ENCODE measurements at regions not wholly inside any gene's neighbourhood (a gene's known extent, or its start where the extent isn't known, plus 50 kb on each side); places are given as distances from the start of the nearest gene placed in this dataset.

DNA sequence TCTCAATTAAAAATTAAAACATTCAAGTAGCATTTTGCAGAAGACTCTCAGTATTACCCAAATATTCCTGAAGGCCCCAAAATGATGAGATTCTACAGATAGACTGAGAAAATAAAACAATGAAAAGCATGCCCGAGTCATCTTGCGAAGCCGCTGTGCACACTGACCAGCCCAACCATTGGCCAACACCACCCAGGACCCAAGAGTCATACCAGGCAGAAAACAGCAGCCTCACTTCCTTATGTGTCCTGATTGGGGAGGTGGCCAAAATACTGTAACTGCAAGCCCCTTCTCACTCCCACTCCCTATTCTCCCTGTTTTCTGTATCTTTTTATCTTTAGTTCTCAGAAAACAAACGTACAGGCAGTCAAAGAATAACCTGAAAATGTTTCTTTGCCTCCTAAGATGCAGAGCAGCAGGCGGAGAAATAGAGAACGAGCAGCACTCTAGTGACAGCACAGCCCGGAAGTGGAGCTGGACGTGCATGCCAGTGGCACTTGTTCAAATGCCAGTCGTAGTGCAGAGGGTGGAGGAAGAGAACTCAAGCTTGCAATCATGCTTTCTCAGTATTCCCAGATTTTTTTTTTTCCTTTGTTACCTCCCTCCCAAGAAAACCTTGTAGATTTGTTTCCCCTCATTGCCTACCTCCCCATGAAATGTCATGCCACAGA is 182.3 kb upstream of the SOX9 start:
- no peak for DNase-seq (ENCODE audit: low read depth, low spot score)

DNA sequence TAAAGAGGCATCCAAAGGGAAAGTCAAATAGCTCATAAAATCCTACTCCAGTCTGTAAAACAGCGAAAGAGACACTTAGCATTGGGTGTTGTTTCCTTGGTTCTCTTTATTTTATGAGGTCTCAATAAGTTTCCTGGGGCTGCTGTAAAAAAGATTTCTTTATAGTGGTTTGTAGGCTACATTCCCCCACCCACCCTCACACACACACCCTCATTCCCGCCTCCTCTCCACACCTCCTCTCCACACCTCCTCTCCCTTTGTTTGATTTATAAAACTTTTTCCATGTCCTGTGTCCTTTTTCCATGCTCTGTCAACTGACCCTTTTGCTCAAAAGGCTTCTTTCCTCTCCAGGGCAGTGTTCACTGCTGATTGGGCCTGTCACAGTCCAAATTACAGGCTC is 178.9 kb upstream of the SOX9 start:
- DNase-seq (ENCODE audit: low read depth, low spot score), result no peak

DNA sequence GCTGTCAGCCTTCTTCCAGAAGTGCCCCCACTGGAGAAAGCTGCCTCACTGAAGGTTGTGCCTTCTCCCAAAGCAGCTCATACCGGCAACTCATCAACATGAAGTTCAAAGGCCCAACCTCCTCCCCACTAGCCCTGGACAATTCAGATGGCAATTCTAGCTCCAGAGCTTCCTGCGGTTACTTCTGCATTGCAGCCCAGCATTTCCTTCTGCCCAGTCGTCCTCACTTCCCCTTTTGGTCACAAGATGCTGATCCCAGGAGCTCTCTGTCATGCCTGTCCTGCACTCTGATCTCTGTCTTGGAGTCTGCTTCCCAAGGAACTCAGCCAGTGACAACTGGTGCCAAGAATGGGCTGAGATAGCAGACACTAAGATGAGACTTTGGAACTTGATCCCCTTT is 178.2 kb upstream of the SOX9 start:
- no peak for DNase-seq (ENCODE audit: low read depth, low spot score)

DNA sequence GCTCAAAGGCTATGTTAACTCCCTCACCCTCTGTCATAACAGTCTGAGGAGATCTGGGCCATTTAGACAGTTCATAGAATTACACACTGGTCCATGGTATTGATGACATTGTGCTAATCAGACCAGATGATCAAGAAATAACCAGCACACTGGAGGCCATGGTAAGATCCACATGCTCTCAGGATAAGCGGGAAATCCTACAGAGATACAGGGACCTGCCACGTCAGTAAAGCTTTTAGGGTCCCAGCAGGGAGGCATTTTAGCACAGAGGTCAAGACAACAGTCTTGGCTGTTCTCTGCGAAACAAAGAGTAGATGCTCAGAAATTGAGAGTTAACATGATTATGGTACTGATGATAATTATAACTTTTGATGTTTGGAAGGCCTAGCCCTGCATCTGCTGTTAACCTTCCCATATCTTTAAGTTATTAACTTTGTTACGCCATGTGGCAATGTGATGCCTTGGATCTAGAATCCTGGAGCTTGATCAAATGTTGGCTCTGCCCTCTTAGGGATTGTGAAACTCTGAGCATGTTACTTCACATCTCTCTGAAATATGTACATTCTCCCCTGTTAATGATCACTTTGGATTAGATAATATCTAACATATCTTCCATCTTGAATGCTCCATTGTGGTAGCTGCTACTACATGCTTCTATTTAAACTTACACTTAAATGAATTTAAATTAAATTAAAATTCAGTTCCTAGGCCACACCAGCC is 172.0 kb upstream of the SOX9 start:
- DNase-seq (ENCODE audit: low read depth, low spot score), result no peak

DNA sequence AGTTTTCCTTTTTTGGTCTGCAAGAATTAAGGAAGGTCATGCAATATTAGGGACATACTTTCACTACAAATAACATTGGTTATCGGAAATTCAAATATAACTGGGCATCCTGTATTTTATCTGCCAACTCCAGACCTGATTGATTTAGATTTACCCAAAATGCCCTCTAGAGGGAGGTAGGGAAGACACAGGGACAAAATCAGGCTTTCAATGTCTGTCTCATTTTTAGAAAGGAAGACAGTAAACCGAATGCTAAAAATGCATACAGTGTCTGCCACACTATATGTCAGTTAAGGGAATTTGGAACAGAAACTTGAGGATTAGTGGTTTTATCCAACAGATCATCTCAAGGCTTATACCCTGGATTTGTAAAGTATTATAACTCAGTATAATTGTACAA is 161.7 kb upstream of the SOX9 start:
- DNase-seq (ENCODE audit: low read depth, low spot score), result no peak

DNA sequence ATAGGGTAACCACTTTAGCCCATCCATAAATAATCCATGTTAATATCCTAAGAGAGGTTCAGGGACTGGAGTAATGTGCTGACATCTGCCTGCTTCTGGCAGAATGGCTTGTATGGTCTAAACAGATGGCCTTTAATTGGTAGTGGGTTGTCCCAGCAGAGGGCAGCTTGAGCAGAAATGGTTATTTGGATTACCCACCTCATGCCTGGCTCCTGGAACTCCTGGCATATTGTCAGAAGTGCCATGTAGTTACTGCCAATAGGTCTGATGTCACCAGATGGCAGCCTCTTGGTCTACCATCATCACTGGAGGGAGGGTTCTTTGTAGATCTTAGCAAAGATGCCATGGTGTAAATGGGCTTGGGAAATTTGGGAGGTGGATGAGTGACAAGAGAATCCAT is 157.5 kb upstream of the SOX9 start:
- no peak for DNase-seq (ENCODE audit: low read depth, low spot score)

DNA sequence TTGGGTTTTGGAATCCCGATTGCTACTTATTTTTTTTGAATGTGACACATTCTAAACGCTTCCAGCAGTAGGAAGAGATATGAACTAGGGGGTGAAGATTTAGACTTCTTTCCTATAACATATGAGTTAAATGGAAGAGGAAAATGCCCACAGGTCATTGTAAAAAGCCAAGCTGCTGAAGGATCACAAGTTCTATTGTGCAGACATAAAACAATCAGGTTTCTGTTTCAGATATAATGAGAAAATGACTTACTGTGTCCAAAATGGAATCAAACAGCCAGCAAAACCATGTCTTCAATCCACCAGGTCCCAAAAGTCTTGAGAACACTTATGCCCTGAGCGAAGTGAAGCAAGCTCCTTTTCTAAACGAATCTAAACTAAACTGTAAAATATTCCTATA is 157.0 kb upstream of the SOX9 start:
- no peak for DNase-seq (ENCODE audit: low read depth, low spot score)

DNA sequence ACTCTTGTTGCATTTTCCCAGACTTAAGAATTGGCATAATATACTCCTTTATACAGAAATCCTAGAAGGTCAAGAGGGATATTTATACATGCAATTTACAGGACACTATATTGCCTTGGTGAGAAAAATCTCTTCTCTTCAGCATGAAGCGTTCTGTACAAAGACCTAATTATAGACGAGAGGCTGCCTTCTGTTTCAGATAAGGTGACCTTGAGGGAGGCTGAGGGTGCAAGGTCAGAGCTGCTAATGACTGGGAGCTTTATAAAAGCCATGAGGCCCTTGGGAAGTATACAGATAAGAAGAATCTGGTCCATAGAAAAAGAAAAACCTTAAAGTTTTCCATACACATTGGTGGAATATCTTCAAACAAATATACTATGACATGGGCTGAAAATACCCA is 156.3 kb upstream of the SOX9 start:
- no peak for DNase-seq (ENCODE audit: low read depth, low spot score)

DNA sequence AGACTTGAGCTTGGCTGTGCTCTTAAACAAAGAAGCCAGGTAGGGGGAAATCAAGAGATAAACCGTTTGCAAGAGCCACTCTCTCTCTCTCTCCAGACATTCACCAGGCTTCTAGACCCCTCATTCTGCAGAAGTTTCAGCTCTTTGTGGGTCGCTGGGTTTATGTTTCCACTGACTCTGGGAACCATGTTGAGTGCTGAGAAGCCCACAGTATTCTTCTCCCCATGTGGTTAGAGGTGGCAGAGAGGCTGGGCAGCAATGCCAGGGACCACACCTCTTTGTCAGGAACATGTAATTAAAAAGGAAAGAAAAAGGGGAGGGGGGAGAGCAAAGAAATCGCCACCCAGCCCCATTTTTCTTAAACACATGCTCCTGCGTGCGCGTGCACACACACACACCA is 154.8 kb upstream of the SOX9 start:
- DNase-seq (ENCODE audit: low read depth, low spot score), result no peak

DNA sequence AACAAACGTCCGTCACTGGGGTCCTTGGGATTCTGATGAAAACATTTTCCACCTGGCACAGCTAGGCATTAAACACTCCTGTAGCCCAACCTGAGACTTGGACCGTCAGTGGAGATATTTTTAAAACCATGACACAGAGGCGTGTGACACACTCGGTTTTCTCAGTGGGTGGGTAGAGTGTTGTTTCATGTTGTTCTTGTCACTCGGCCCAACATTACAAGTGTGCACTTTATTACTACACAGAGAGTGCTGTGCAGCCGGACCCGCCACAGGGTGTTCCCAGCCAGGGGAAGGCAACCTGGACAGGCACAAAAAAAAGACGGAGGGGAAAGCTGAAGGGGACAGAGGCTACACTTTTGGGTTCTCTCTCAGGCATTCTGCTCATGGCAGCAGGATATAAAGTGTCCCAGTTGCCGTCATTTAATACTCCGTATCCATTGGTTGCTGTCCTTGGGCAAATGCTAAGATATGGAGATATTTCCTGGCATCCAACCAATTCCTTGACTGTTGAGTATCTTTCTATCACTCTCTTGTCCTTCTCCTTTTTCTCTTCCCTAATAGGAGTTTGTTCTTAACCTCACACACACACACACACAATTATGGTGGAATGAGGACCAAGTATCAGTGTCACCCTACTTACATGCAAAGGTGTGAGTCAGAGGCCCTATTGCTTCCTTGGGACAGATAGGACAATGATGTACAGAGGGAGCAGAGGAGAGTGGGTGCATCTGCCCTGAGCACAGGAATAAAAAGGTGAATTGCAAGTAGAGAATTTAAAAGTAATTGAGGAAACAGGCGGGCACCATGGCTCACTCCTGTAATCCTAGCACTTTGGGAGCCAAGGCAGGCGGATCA is 154.1 kb upstream of the SOX9 start:
- no peak for DNase-seq (ENCODE audit: low read depth, low spot score)

DNA sequence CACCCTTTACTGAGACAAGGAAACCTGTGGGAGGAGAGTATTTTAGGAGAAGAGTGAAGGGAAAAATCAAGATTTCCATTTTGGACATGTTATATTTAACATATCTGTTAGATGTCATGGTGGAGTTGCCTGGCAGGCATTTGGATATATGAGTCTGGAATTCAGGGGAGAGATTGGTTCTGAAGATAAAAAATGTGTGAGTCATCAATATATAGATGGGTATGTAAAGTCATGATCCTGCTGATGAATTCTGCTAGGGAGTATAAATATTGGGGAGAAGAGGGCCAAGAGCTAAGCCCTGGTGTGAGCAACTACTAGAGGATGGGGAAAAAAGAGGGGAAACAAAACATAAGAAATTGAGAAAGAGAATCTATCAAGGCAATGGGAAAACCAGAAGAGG is 151.3 kb upstream of the SOX9 start:
- no peak for DNase-seq (ENCODE audit: low read depth, low spot score)

DNA sequence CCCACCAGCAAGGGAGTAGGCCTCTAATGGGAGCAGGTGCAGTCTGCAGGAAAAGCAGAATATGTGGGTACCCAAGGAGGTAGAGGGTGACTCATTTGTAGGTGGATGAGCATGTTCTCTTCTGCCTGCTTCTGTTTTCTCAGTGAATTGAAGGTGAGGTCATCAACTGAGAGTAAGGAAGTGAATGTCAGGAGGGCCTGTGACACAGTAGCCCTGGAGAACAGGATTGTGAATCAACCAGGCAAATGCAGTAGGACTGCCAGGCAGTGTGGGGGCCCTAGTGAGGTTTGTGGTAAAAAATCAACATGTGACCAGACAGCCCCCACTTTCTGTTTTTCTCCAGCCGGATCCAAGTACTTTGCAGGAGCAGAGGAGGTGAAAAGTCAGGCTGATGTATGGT is 150.5 kb upstream of the SOX9 start:
- DNase-seq (ENCODE audit: low read depth, low spot score), result no peak

DNA sequence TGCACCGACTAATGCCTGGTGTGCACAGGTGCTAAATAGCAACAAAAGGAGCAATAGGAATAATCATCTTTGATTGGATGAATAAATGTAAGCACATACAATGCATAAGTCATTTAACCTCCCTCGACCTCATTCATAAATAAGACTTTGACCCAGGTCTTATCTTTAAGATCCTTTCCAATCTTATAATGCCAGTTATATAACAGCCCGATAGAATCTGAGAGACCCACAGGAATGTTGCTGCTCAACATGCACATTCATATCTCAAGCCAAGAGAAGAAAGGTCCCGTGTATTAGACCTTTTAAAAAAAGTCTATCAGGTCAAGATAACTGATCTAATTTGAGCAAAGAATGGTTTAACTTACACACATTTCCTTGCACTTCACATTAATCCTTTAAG is 146.8 kb upstream of the SOX9 start:
- no peak for DNase-seq (ENCODE audit: low read depth, low spot score)

DNA sequence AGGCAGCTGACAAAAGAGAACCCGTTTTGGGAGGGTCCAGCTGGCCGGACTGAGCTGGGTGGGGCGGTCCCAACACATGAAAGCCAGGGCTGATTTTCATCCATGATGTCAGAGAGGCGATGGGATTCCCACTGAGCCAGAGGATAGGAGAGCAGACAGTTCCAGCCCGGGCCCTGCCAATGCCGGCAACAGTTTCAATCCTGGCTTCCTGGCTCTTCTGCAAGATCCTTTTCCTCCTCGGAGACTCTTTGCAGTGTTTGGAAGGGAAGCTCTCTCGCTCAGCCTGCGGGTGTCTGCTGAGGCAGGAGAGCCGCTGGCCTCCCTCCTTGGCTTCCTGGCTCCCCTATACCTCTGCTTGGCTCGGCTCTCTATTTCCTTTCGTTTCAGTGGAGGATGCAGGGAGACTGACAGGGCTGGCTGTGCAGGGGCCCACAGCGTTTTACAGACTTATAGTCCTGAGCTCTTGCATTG is 145.5 kb upstream of the SOX9 start:
- DNase-seq (ENCODE audit: low read depth, low spot score), result peak; percentile 34

DNA sequence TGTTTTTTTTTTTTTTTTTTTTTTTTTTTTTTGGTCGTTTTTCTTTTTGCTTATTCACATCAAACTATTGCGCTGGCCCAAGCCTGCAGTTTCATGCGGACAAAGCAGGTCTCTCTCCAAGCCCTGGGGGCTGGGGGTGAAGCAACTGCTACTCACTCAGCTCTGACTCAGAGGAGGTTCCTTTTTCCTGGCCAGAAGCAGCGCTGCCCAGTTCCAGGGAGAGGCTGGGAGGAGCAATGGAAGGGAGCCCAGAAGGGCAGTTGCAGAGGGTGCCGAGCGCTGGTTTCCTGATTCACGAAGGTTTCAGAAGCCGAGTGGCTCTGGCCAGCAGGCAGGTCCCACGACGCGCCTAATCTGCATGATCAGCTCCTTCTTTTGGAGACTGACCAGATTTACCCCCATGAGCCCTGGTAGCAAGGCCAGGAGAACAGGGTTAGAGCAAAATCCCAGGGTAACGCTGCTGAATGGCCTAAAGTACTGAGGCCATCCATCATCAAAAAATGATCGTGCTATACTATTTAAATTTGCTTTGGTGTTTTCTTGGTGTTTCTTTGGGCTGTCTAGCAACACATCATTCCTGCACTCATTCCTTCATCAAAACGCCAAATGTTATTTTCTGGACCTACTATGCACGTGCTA is 144.7 kb upstream of the SOX9 start:
- DNase-seq (ENCODE audit: low read depth, low spot score), result peak; percentile 81

DNA sequence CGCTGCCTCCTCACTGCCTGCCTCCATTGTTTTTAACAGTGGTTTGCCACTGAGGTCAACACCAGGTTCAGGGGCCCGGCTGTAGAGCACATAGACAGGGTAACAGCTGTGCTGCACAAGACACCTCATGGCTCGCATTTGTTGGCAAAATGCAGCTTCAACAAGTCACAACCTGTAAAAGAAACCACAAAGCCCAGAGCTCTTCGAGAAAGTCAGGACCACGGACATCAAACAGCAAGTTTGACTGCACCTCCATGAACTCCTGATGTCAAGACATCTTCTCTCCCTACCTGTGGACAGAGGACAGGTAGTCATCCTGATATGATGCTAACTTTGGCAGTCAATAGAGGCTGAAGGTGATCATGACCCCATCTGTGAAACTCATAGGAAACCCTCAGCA is 142.4 kb upstream of the SOX9 start:
- no peak for DNase-seq (ENCODE audit: low read depth, low spot score)

DNA sequence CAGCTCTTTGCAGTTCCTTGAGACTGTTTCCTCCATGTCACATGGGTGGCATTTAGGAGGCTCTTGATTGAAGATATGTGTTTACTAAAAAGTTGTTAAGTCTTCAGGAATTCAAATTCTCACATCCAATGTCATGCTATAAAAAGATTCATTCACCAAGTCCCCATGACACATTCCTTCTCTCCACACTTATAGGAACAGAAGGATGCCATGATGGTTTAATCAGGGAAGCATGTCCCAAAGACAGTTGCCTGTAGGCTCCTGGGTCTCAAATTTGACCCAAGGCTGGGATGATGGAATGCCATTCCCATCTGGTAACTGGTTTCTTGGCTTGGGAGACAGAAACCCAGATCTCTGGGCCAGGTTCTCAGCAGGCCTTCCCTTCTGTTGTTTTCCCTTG is 140.6 kb upstream of the SOX9 start:
- no peak for DNase-seq (ENCODE audit: low read depth, low spot score)

DNA sequence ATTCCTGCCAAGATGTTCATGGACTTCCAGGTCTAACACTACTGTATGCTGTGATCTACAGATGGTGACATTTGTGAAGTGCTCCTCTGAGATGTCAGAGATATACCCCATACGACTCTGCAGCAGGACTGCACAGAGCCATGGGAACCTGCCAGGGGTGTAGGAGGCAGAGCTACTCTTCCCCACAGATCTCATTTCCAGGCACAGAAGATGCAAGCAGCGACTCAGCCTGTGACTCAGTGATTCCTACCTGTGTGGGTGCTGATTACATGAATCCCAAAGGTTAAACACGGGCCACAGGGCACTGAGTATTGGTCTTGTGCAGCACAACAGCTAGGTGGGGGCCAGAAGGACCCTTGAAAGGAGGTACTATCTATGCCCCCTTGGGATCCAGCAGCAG is 137.0 kb upstream of the SOX9 start:
- no peak for DNase-seq (ENCODE audit: low read depth, low spot score)

DNA sequence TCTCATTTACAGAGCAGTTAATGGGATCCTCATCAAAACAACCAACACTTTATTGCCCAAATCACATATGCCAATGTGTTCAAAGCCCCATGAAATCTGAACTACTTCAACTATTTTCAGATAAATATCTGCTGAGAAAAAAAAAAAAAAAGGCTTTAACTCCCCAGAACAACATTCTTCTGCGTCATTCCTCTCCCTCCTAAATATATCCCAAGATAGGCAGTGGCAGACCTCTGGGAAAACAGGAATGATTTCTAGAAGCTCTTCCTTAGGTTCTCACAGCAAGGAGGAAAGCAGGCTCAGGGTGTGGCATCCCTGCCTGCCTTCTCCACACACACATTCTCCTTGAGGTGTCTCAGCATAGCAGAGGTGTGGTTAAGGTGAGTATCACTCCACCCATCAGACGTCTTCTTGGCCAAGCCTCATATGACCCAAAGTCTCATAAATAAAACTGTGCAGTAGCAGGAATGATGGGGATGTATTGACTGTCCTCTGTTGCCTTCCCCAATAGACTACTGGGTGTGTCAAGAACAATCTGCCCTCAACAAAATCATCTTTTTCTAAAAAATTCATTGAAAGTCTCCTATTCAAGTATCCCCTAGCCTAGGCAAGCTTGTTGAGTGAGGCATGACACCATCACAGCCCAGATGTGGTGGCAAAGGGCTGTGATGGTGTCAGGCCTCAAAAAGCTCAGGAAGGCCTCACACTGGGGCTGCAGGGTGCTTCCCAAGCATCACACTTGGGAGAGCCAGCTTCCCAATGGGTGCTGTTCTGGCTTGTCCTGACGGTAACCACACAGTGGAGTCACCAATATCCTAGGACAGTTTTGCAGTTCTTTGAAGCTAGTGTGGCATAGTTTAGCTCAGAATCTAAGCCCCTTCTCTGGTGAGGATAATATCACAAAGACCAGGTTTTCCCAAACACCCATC is 135.4 kb upstream of the SOX9 start:
- no peak for DNase-seq (ENCODE audit: low read depth, low spot score)

DNA sequence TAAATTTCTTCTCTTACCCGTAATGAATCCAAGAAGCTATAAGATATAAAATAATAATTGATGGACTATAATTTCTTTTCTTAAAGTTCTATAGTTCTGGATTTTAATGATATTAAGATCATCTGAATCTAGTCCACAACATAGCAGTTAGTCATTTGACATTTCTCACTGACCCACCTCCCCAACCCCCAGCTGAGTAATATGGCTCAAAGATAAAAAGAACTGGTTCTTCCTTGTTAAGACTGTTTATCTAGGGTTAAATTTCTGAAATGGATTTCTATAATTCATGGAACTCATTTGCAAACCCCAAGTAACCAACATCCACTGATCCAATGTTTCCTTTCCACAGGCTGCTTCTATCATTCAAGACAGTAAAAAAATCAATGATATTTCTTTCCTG is 133.9 kb upstream of the SOX9 start:
- DNase-seq (ENCODE audit: low read depth, low spot score), result no peak

DNA sequence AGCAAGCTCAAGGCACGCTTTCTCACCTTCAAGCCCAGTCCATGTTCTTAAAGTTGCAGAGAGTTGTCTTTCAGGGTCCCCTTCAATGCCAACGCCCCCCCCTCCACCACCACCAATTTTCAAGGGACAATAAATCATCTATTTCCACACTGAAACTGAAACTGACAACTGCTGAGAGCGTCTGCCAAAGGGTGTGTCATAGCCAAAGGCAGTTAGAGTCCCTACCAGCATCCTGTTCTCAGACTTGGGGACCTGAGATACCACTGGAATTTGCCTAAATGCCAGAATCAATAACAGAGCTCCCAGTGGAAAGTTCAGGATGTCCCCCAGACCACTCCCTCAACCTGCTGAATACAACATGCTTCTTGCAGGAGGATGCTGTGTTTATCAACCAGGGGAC is 133.2 kb upstream of the SOX9 start:
- peak; percentile 6 for DNase-seq (ENCODE audit: low read depth, low spot score)
